Activated CD4-positive, alpha-beta memory T cell treated with anti-CD3 and anti-CD28 coated beads for 36 hours (primary cell): ENCODE measurements at regions not wholly inside any gene's neighbourhood (a gene's known extent, or its start where the extent isn't known, plus 50 kb on each side); places are given as distances from the start of the nearest gene placed in this dataset.

Source experiments
- CTCF ChIA-PET: fragments of 350-600 bp; sonication (Branson Sonifier 250); formaldehyde crosslinking; loops from one replicate; lab custom pipeline; 2021; ENCODE audit warnings: antibody characterized with exemption, inconsistent platforms; lab: Charles Lee
- POLR2A ChIA-PET: fragments of 350-600 bp; sonication (Branson Sonifier 250); formaldehyde crosslinking; loops from one replicate; lab custom pipeline; 2021; ENCODE audit warnings: antibody characterized with exemption; lab: Charles Lee
- DNase-seq: peaks from one replicate; pipeline ENCODE4 v3.0.0-alpha.2; 2020
- H3K27ac Mint-ChIP-seq: one replicate; pipeline ENCODE4 v1.8.0; 2021; ENCODE audit warnings: mixed read lengths
- H3K27me3 Mint-ChIP-seq: one replicate; pipeline ENCODE4 v1.8.0; 2021; ENCODE audit warnings: mixed read lengths
- H3K36me3 Mint-ChIP-seq: one replicate; pipeline ENCODE4 v1.8.0; 2021; ENCODE audit warnings: mixed read lengths
- H3K4me1 Mint-ChIP-seq: one replicate; pipeline ENCODE4 v1.8.0; 2021; ENCODE audit warnings: low read depth, mixed read lengths
- H3K4me3 Mint-ChIP-seq: one replicate; pipeline ENCODE4 v1.8.0; 2021; ENCODE audit warnings: mild to moderate bottlenecking, mixed read lengths
- H3K9me3 Mint-ChIP-seq: one replicate; pipeline ENCODE4 v1.8.0; 2021; ENCODE audit warnings: mixed read lengths
- intact Hi-C: fragments of 100-400 bp; cut with micrococcal nuclease; formaldehyde crosslinking; loops from one replicate; pipeline ENCODE4 v1.15.1; 2023

- Mint-ChIP-seq H3K36me3 (no peaks in the 10 kb centered on the region), H3K4me1 (no peaks in the 10 kb centered on the region)
Observed at GRCh38 chr4:31328932-31329331, 608.8 kb downstream of the PCDH7 start.

GRCh38 chr4:31334086-31334910 lies 614.1 kb downstream of the PCDH7 start:
- Mint-ChIP-seq H3K9me3 (peaks cover 12% of the 10 kb centered on the region), H3K27me3 (no peaks in the 10 kb centered on the region), H3K4me1 (no peaks in the 10 kb centered on the region), H3K36me3 (no peaks in the 10 kb centered on the region), H3K4me3 (no peak overlapping the region), H3K27ac (no peak overlapping the region)
- ChIA-PET CTCF (no interaction called here), POLR2A (no interaction called here)
- DNase-seq = no peak
- intact Hi-C loops = no loop called here

More at GRCh38 chr4:31328932-31329331, 608.8 kb downstream of the PCDH7 start:
- Mint-ChIP-seq H3K4me3 (no peak overlapping the region), H3K27ac (no peak overlapping the region), H3K27me3 (no peaks in the 10 kb centered on the region), H3K9me3 (peaks cover 5% of the 10 kb centered on the region)
- CTCF ChIA-PET = no interaction called here
- intact Hi-C loops = no loop called here
- POLR2A ChIA-PET = no interaction called here
- DNase-seq = no peak

GRCh38 chr4:31338000-31338399 lies 617.8 kb downstream of the PCDH7 start:
- no peak overlapping the region for H3K27ac Mint-ChIP-seq
- H3K4me3 Mint-ChIP-seq = no peak overlapping the region
- no peaks in the 10 kb centered on the region for H3K27me3 Mint-ChIP-seq
- CTCF ChIA-PET = no interaction called here
- intact Hi-C loops = no loop called here
- POLR2A ChIA-PET = no interaction called here
- no peaks in the 10 kb centered on the region for H3K4me1 Mint-ChIP-seq
- H3K36me3 Mint-ChIP-seq = no peaks in the 10 kb centered on the region
- H3K9me3 Mint-ChIP-seq = peaks cover 31% of the 10 kb centered on the region
- no peak for DNase-seq

DNA sequence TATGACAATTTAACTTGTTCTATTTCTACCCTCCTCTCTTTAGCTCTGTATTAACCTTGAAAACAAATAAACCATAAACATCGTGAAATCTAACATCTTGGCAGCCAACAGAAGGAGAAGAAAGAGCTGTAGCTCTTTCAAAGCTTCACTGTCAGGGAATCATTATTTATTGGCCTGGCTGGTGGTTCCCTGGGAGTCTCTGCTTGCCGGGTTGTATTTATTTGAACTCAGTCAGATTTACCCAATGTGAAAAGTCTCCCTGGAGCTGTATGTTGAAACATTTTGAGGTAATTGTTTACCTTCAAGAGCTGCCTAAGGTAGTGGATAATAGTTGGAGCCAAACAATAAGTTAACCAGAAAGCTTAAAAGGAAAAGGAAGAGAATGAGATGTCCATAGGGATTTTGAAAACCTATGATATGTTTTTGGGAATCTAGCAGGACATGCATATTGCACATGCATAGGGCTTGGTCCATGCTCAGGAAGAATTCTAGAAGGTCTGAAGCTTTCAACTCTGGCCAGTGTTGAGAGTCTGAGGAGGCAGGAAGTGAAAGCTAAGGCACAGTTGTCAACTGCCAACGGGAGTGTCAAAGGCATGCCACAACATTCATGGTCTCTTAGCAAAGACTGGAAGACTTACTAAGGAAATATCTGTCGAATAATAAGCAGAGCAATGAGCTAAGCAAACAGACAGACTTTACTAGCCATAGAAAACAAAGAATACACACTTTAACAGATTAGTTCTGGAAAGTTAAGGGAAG lies 621.6 kb downstream of the PCDH7 start:
- no peak for DNase-seq
- Mint-ChIP-seq H3K36me3 (no peaks in the 10 kb centered on the region), H3K27ac (no peak overlapping the region), H3K4me1 (no peaks in the 10 kb centered on the region), H3K9me3 (peaks cover 30% of the 10 kb centered on the region), H3K27me3 (no peaks in the 10 kb centered on the region), H3K4me3 (no peak overlapping the region)
- intact Hi-C loops = no loop called here
- CTCF ChIA-PET = no interaction called here
- POLR2A ChIA-PET = no interaction called here

DNA sequence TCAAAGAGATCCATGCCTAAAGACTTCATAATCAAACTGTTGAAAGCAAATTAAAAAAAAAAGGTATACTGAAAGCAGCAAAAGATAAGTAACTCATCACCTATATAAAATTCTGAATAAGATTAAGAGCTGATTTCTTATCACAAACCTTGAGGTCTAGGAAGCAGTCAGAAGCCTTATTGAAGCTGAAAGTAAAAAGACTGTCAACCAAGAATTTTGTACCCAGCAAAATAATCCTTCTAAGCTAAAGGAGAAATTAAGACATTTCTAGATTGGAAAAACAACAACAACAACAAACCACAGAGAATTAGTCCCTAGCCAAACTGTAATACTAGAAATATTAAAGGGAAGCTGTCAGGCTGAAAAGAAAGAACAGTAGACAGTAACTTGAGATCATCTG lies 622.9 kb downstream of the PCDH7 start:
- Mint-ChIP-seq H3K36me3 (no peaks in the 10 kb centered on the region), H3K27me3 (no peaks in the 10 kb centered on the region), H3K9me3 (peaks cover 27% of the 10 kb centered on the region), H3K27ac (no peak overlapping the region), H3K4me1 (no peaks in the 10 kb centered on the region), H3K4me3 (no peak overlapping the region)
- POLR2A ChIA-PET = no interaction called here
- intact Hi-C loops = no loop called here
- no peak for DNase-seq
- CTCF ChIA-PET = no interaction called here

DNA sequence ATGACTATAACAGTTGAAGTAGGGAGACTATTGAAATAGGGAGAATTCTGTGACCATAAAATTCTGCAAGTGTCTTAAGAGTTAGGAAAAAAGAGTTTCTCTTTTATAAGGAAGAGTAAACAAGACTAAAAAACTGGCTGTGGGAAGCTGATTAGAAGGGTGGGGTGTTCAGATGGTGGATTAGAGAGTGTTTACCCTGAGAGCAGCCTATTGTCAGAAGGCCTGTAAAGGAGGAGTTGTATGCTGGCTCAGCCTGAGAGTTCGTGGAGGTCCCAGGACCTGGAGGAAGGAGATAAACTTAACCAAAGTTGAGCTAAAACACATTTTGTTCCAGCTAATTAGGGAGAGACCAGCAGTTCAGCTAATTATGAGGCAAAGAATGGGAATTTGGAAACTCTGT lies 629.7 kb downstream of the PCDH7 start:
- Mint-ChIP-seq H3K4me1 (no peaks in the 10 kb centered on the region), H3K9me3 (peaks cover 2% of the 10 kb centered on the region), H3K36me3 (no peaks in the 10 kb centered on the region), H3K27ac (no peak overlapping the region), H3K4me3 (no peak overlapping the region), H3K27me3 (no peaks in the 10 kb centered on the region)
- ChIA-PET CTCF (no interaction called here), POLR2A (no interaction called here)
- intact Hi-C loops = no loop called here
- no peak for DNase-seq

DNA sequence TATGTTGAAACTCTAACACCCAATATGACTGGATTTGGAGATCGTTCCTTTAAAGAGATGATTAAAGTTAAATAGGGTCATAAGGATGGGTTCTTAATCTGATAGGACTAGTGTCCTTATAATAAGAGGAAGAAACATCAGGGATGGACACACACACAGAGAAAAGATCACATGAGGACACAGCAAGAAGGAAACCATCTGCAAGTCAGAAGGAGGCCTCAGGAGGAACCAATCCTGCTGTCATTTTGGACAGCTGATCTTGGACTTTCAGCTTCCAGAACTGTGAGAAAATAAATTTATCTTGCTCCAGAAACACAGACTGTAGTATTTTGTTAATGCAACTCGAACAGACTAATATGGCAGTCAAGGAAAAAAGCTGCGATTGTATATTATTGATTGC lies 631.5 kb downstream of the PCDH7 start:
- CTCF ChIA-PET = no interaction called here
- Mint-ChIP-seq H3K36me3 (no peaks in the 10 kb centered on the region), H3K27me3 (no peaks in the 10 kb centered on the region), H3K4me1 (no peaks in the 10 kb centered on the region), H3K27ac (no peak overlapping the region), H3K4me3 (no peak overlapping the region), H3K9me3 (peaks cover 3% of the 10 kb centered on the region)
- no peak for DNase-seq
- POLR2A ChIA-PET = interaction anchor here (0.6 kb wide), 1 partner anchor 17 kb away, joined by 3 read pairs; no protein-coding TSS in a partner anchor
- intact Hi-C loops = no loop called here

GRCh38 chr4:31356839-31357238 lies 636.7 kb downstream of the PCDH7 start:
- H3K4me1 Mint-ChIP-seq = no peaks in the 10 kb centered on the region
- no peaks in the 10 kb centered on the region for H3K36me3 Mint-ChIP-seq
- ChIA-PET CTCF (no interaction called here), POLR2A (no interaction called here)
- no peaks in the 10 kb centered on the region for H3K27me3 Mint-ChIP-seq
- H3K4me3 Mint-ChIP-seq = no peak overlapping the region
- H3K27ac Mint-ChIP-seq = no peak overlapping the region
- intact Hi-C loops = no loop called here
- no peak for DNase-seq
- H3K9me3 Mint-ChIP-seq = peaks cover 3% of the 10 kb centered on the region

- ChIA-PET CTCF (no interaction called here), POLR2A (no interaction called here)
- no peaks in the 10 kb centered on the region for H3K36me3 Mint-ChIP-seq
- no peaks in the 10 kb centered on the region for H3K4me1 Mint-ChIP-seq
- no peak overlapping the region for H3K4me3 Mint-ChIP-seq
- peaks cover 3% of the 10 kb centered on the region for H3K9me3 Mint-ChIP-seq
- intact Hi-C loops = no loop called here
- H3K27me3 Mint-ChIP-seq = no peaks in the 10 kb centered on the region
- H3K27ac Mint-ChIP-seq = no peak overlapping the region
- DNase-seq = no peak
Observed at GRCh38 chr4:31360786-31361185, 640.6 kb downstream of the PCDH7 start.

DNA sequence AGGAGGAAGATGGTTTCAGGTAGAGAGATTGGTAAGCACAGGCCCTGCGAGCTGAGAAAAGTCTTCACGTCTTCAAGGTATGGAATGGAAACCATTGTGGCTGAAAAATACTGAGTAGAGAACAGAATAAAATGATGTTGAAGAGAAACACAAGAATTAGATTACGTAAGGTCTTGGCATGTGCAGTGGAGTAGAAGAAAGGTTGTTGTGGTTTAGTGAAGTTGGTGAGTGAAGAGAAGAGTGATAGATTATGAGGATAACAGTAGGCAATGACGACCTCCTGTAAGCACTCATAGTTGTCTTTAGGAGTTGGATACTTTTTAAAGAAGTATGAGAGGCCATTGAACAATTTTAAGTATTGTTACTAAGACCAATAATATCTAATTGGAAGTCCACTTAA lies 642.6 kb downstream of the PCDH7 start:
- H3K4me3 Mint-ChIP-seq = no peak overlapping the region
- H3K4me1 Mint-ChIP-seq = no peaks in the 10 kb centered on the region
- no peak overlapping the region for H3K27ac Mint-ChIP-seq
- intact Hi-C loops = no loop called here
- DNase-seq = no peak
- H3K36me3 Mint-ChIP-seq = no peaks in the 10 kb centered on the region
- H3K27me3 Mint-ChIP-seq = no peaks in the 10 kb centered on the region
- no peaks in the 10 kb centered on the region for H3K9me3 Mint-ChIP-seq
- ChIA-PET CTCF (no interaction called here), POLR2A (no interaction called here)

DNA sequence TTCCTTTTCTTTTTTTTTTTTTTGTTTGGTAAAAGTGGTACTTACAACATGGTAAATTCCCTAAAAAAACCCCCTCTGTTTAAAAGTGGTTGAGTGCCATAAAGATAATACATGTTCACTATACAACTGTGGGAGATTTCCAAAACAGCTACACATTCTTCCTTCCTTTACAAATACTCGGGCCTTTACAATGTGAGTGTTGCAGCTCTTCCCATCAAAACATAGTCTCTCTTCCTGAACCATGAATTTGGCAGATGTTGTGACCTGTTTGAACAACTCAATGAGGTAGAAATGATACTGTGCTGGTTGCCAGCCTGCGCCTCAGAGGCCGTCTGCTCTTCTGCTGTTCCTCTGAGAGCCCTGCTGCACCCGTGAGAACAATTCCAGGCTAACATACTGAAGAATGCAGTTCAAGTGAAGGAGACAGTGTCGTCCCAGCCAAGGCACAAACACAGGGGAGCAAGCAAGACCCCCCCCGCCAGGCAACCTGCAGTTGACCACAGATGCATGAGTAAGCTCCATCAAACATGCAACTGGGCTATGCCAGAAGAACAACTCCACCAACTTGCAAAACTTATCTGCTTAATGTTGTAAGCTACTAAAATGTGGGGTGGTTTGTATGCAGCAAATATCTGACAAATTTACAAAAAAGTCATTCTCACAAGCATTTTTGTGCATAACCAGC lies 645.0 kb downstream of the PCDH7 start:
- Mint-ChIP-seq H3K27me3 (no peaks in the 10 kb centered on the region), H3K36me3 (no peaks in the 10 kb centered on the region), H3K4me3 (no peak overlapping the region), H3K27ac (no peak overlapping the region), H3K4me1 (no peaks in the 10 kb centered on the region), H3K9me3 (no peaks in the 10 kb centered on the region)
- CTCF ChIA-PET = no interaction called here
- intact Hi-C loops = no loop called here
- DNase-seq = no peak
- POLR2A ChIA-PET = no interaction called here

DNA sequence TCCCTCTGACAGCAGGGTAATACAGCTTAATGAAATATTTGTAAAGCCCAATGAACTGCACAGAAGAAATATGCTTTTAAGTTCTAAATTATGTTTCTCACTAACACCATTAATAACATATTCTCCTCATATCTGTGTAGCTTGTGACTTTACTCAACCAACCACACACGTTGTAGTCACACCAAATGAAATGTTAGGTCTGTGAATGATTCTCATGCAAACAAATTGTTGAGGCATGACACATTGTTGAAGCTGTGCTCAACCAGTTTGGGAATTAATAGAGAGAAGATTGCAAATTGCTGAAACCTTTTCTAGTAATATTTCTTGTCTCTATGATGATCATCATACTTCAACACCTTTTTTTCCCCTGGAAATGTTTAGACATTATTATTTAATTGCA lies 645.9 kb downstream of the PCDH7 start:
- ChIA-PET POLR2A (no interaction called here), CTCF (no interaction called here)
- Mint-ChIP-seq H3K9me3 (no peaks in the 10 kb centered on the region), H3K4me3 (no peak overlapping the region), H3K27ac (no peak overlapping the region), H3K27me3 (no peaks in the 10 kb centered on the region), H3K36me3 (no peaks in the 10 kb centered on the region), H3K4me1 (no peaks in the 10 kb centered on the region)
- no peak for DNase-seq
- intact Hi-C loops = no loop called here
